Uterus (tissue), 3 donors: ENCODE measurements at regions not wholly inside any gene's neighbourhood (a gene's known extent, or its start where the extent isn't known, plus 50 kb on each side); places are given as distances from the start of the nearest gene placed in this dataset.

Experiments
- DNase-seq, 2 donors: peaks; one replicate each; pipeline ENCODE4 v3.0.0-alpha.2; 2019 to 2020
- H3K27ac ChIP-seq, 2 donors: fragments of 200-600 bp; sonication (generic); 1 replicate in 1 of 2; 2 replicates in 1 of 2; pipeline ENCODE4 v1.5.1; 2016 to 2018
- H3K27me3 ChIP-seq, 2 donors: fragments of 200-600 bp; sonication (generic); one replicate each; pipeline ENCODE4 v1.5.1; 2018 to 2019; ENCODE audit warnings: control low read depth in 1 of 2
- H3K36me3 ChIP-seq, 2 donors: fragments of 200-600 bp; sonication (generic); one replicate each; pipeline ENCODE4 v1.5.1; 2019; ENCODE audit warnings: control low read depth in 1 of 2
- H3K4me1 ChIP-seq, 2 donors: fragments of 200-600 bp; sonication (generic); one replicate each; pipeline ENCODE4 v1.5.1; 2018 to 2019; ENCODE audit warnings: control low read depth in 1 of 2
- H3K4me3 ChIP-seq, 2 donors: fragments of 200-600 bp; sonication (generic); 1 replicate in 1 of 2; 2 replicates in 1 of 2; pipeline ENCODE4 v1.5.1; 2018 to 2019; ENCODE audit warnings: mild to moderate bottlenecking in 1 of 2
- H3K9me3 ChIP-seq, 2 donors: fragments of 200-600 bp; sonication (generic); one replicate each; pipeline ENCODE4 v1.5.1; 2019; ENCODE audit warnings: control low read depth in 1 of 2
- POLR2A ChIP-seq, 2 donors: fragments of 450-650 bp; IDR thresholded peaks; one replicate each; pipeline ENCODE4 v1.6.1; 2016; ENCODE audit warnings: antibody characterized with exemption in 2 of 2, mild to moderate bottlenecking in 1 of 2, moderate library complexity in 1 of 2
- intact Hi-C: fragments of 100-400 bp; cut with DNase I; formaldehyde crosslinking; loops from one replicate; pipeline ENCODE4 v1.15.1; 2023; ENCODE audit warnings: low total_unique reads
- TF ChIP-seq, protein P1 (sequence below), 4 experiments: fragments of 200-600 bp in 2 of 4; fragments of 450-650 bp in 2 of 4; sonication (generic) in 2 of 4; IDR thresholded peaks; one replicate each; pipeline ENCODE4 v1.5.1; 2016 to 2019; ENCODE audit warnings: antibody characterized with exemption in 4 of 4, mild to moderate bottlenecking in 2 of 4, moderate library complexity in 1 of 4
- donor health status: DM: yes; HTN: yes; CAD: no.

- intact Hi-C loops, result no loop called here
- no peaks in the 10 kb centered on the region for H3K36me3 ChIP-seq
- H3K27me3 ChIP-seq, result no peaks in the 10 kb centered on the region
- no peak for TF ChIP-seq POLR2A (IDR thresholded peaks at IDR 0.05)
- TF ChIP-seq, protein P1, sequence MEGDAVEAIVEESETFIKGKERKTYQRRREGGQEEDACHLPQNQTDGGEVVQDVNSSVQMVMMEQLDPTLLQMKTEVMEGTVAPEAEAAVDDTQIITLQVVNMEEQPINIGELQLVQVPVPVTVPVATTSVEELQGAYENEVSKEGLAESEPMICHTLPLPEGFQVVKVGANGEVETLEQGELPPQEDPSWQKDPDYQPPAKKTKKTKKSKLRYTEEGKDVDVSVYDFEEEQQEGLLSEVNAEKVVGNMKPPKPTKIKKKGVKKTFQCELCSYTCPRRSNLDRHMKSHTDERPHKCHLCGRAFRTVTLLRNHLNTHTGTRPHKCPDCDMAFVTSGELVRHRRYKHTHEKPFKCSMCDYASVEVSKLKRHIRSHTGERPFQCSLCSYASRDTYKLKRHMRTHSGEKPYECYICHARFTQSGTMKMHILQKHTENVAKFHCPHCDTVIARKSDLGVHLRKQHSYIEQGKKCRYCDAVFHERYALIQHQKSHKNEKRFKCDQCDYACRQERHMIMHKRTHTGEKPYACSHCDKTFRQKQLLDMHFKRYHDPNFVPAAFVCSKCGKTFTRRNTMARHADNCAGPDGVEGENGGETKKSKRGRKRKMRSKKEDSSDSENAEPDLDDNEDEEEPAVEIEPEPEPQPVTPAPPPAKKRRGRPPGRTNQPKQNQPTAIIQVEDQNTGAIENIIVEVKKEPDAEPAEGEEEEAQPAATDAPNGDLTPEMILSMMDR (IDR thresholded peaks at IDR 0.05), result no peak
- no peak overlapping the region for H3K27ac ChIP-seq
- H3K4me1 ChIP-seq, result peaks cover 0 to 6% of the 10 kb centered on the region in 2 donors
- no peak for DNase-seq
- H3K4me3 ChIP-seq, result no peak overlapping the region
- H3K9me3 ChIP-seq, result no peaks in the 10 kb centered on the region
Measured at GRCh38 chr9:113650207-113651131, 186.9 kb downstream of the RGS3 start.

DNA sequence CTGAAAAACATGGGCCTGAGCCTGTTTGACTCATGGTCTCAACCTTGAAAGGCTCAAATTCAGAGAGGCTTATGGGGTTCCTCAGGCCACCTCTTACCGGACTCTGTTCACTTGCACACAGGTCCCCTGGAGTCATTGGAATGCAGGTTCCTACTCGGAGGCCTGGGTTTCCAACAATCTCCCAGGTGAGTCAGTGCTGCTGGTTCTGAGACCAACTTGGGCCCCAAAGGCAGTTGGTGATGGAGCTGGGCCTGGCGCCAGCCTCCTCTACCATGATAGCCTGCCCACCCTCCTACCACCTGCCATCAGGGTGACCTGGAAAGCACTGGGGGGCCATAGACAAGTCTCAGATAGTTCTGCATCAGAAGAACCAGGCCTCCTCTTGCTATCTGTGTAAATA lies 188.4 kb downstream of the RGS3 start:
- no peak for TF ChIP-seq POLR2A (IDR thresholded peaks at IDR 0.05)
- TF ChIP-seq, protein P1 (IDR thresholded peaks at IDR 0.05), result no peak
- Histone ChIP-seq H3K36me3 (no peaks in the 10 kb centered on the region), H3K4me3 (no peak overlapping the region), H3K4me1 (peaks cover 0 to 6% of the 10 kb centered on the region in 2 donors), H3K27me3 (no peaks in the 10 kb centered on the region), H3K9me3 (no peaks in the 10 kb centered on the region), H3K27ac (no peak overlapping the region)
- DNase-seq, result no peak
- intact Hi-C loops, result no loop called here

DNA sequence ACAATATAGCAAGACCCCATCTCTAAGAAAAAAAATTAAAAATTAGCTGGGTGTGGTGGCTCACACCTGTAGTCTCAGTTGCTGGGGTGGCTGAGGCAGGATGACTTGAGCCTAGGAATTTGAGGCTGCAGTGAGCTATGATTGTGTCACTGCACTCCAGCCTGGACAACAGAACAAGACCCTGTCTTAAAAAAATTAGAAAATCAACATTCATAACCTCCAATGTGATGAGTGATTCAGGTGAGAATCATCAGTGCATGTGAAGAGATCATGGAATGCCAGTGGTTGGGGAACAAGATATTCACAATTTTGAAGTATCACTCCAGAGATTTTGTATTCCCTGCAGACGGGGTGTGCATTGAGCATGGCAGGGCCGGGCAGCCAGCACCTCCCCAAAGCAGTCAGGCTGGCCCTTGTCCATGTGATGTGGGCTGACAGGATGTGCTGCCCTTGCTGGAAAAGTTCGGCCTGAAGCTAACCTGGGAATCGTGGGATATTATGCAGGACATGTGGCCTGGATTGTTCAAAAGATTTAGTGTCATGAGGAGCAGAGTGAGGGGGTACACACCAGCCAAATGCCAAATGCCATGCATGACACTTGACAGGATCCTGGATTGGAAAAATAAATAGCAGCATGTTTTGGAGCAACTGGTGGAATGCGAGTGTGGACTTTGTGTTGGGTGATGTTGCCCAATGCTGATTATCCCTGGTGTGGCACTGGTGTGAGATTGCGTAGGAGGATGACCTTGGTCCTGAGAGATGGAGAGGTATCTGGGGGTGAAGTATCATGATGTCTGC lies 189.0 kb downstream of the RGS3 start:
- intact Hi-C loops, result no loop called here
- TF ChIP-seq POLR2A (IDR thresholded peaks at IDR 0.05), result no peak
- TF ChIP-seq, protein P1 (IDR thresholded peaks at IDR 0.05), result no peak
- Histone ChIP-seq H3K36me3 (no peaks in the 10 kb centered on the region), H3K27me3 (no peaks in the 10 kb centered on the region), H3K27ac (no peak overlapping the region), H3K4me3 (no peak overlapping the region), H3K4me1 (peaks cover 0 to 6% of the 10 kb centered on the region in 2 donors), H3K9me3 (no peaks in the 10 kb centered on the region)
- no peak for DNase-seq

DNA sequence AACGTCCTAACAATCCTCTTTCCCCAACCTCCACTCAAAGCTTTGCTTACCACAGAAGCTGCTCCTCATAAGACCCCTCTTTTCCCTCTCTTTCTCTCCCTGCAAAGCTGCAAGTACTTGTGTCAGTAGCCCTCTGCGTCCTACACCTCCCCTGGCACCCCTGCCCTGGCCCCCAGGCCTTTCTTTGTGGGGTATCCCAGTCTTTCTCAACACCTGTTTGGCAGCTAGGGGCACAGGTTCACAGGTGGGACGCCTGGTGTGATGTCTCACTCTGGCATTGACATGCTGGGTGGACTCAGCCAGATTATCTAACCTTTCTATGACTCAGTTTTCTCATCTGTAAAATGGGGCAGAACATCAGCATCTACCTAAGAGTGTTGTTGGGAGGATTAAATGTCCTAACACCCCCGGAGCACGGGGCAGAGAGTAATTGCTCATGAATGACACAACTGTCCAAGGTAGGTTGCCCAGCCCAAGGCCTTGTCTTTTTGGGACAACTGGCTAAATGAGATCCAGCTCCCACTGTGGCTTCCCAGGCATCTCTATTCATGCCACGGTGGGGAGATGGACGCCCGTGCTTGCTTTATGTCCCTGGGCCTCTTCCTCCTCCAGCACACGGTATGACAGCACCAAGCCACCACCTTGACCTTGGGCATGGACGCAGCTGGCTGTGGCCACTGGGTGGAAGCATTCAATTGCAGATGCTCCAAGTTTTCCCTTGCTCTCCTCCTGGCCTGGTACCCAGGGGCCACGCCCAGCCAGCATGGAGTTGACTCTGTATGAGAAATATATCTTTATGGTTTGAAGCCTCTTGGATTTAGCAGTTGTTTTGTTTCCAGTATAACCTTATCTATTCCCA lies 190.4 kb downstream of the RGS3 start:
- Histone ChIP-seq H3K4me1 (peaks cover 0 to 6% of the 10 kb centered on the region in 2 donors), H3K36me3 (no peaks in the 10 kb centered on the region), H3K27me3 (no peaks in the 10 kb centered on the region), H3K27ac (peak overlapping the region; percentile 67 to 82), H3K4me3 (no peak overlapping the region), H3K9me3 (no peaks in the 10 kb centered on the region)
- TF ChIP-seq POLR2A (IDR thresholded peaks at IDR 0.05), result no peak
- TF ChIP-seq, protein P1 (IDR thresholded peaks at IDR 0.05), result no peak
- DNase-seq, result no peak
- intact Hi-C loops, result no loop called here
